ENCODE measurements at regions not wholly inside any gene's neighbourhood (a gene's known extent, or its start where the extent isn't known, plus 50 kb on each side); places are given as distances from the start of the nearest gene placed in this dataset.

DNA sequence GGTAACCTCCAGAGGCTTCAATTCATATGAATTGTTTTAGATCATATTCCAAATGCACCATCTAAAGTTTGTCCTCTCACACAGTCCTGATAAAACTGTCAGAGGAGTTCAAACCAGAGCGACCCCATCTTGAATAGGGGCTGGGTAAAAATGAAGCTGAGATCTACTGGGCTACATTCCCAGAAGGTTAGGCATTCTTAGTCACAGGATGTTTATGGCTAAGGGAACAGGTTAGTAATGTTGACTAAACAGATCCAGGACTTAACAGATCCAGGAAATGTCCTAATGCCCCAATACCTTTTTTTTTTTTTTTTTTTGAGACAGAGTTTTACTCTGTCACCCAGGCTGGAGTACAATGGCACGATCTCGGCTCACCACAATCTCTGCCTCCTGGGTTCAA, 192.6 kb upstream of the PRDM9 start:
- TF ChIP-seq, protein P1, sequence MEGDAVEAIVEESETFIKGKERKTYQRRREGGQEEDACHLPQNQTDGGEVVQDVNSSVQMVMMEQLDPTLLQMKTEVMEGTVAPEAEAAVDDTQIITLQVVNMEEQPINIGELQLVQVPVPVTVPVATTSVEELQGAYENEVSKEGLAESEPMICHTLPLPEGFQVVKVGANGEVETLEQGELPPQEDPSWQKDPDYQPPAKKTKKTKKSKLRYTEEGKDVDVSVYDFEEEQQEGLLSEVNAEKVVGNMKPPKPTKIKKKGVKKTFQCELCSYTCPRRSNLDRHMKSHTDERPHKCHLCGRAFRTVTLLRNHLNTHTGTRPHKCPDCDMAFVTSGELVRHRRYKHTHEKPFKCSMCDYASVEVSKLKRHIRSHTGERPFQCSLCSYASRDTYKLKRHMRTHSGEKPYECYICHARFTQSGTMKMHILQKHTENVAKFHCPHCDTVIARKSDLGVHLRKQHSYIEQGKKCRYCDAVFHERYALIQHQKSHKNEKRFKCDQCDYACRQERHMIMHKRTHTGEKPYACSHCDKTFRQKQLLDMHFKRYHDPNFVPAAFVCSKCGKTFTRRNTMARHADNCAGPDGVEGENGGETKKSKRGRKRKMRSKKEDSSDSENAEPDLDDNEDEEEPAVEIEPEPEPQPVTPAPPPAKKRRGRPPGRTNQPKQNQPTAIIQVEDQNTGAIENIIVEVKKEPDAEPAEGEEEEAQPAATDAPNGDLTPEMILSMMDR (conservative IDR thresholded peaks at IDR 0.05) = no peak
- TF ChIP-seq ZFX (IDR thresholded peaks at IDR 0.05) = no peak
